ENCODE measurements at regions not wholly inside any gene's neighbourhood (a gene's known extent, or its start where the extent isn't known, plus 50 kb on each side); places are given as distances from the start of the nearest gene placed in this dataset.

GRCh38 chr3:56885879-56886278, 84.1 kb upstream of the ARHGEF3 start:
- DNase-seq (ENCODE audit: low read depth in 1 of 2, low spot score in 1 of 2) = no peak
- TF ChIP-seq SPI1 (IDR thresholded peaks at IDR 0.05; ENCODE audit: borderline replicate concordance, low read depth) = no peak
- no peak for TF ChIP-seq POLR2AphosphoS5 (IDR thresholded peaks at IDR 0.05; ENCODE audit: low read depth)
- TF ChIP-seq REST (IDR thresholded peaks at IDR 0.05; ENCODE audit: insufficient replicate concordance, low read depth) = no peak
- TF ChIP-seq CTCF (IDR thresholded peaks at IDR 0.05; ENCODE audit: insufficient read depth, low read length) = no peak
- TF ChIP-seq GABPA (IDR thresholded peaks at IDR 0.05; ENCODE audit: low read depth) = no peak
- H3K27ac ChIP-seq (replicated peaks) = no peak overlapping the region
- H3K4me3 ChIP-seq (replicated peaks; ENCODE audit: insufficient read depth, low read length) = no peak overlapping the region
- H3K27me3 ChIP-seq (ENCODE audit: insufficient read depth, poor library complexity, severe bottlenecking) = no peaks in the 10 kb centered on the region

- DNase-seq (ENCODE audit: low read depth in 1 of 2, low spot score in 1 of 2) = no peak
- Histone ChIP-seq H3K27me3 (ENCODE audit: insufficient read depth, poor library complexity, severe bottlenecking) (no peaks in the 10 kb centered on the region), H3K4me3 (replicated peaks; ENCODE audit: insufficient read depth, low read length) (no peak overlapping the region), H3K27ac (replicated peaks) (no peak overlapping the region)
- TF ChIP-seq REST (IDR thresholded peaks at IDR 0.05; ENCODE audit: insufficient replicate concordance, low read depth) = no peak
- no peak for TF ChIP-seq CTCF (IDR thresholded peaks at IDR 0.05; ENCODE audit: insufficient read depth, low read length)
- no peak for TF ChIP-seq POLR2AphosphoS5 (IDR thresholded peaks at IDR 0.05; ENCODE audit: low read depth)
- no peak for TF ChIP-seq GABPA (IDR thresholded peaks at IDR 0.05; ENCODE audit: low read depth)
Observed at GRCh38 chr3:56885453-56885852, 83.7 kb upstream of the ARHGEF3 start.

- no peak overlapping the region for H3K27ac ChIP-seq (replicated peaks)
- H3K27me3 ChIP-seq (ENCODE audit: insufficient read depth, poor library complexity, severe bottlenecking) = no peaks in the 10 kb centered on the region
- no peak for DNase-seq (ENCODE audit: low read depth in 1 of 2, low spot score in 1 of 2)
- TF ChIP-seq CTCF (IDR thresholded peaks at IDR 0.05; ENCODE audit: insufficient read depth, low read length) (no peak), SPI1 (IDR thresholded peaks at IDR 0.05; ENCODE audit: borderline replicate concordance, low read depth) (no peak), GABPA (IDR thresholded peaks at IDR 0.05; ENCODE audit: low read depth) (no peak), POLR2AphosphoS5 (IDR thresholded peaks at IDR 0.05; ENCODE audit: low read depth) (no peak), REST (IDR thresholded peaks at IDR 0.05; ENCODE audit: insufficient replicate concordance, low read depth) (no peak)
- H3K4me3 ChIP-seq (replicated peaks; ENCODE audit: insufficient read depth, low read length) = no peak overlapping the region
Observed at GRCh38 chr3:56884387-56884786, 82.6 kb upstream of the ARHGEF3 start.

All from HL-60 (cell line).